HG03045 (cell line): ENCODE measurements at regions not wholly inside any gene's neighbourhood (a gene's known extent, or its start where the extent isn't known, plus 50 kb on each side); places are given as distances from the start of the nearest gene placed in this dataset.
"Not testable (repeated sequence)": the region's sequence is repeated elsewhere in the genome, so short reads cannot be mapped to it uniquely, and the experiment has no call there.

Experiments
- ATAC-seq: cut with Tn5 transposase; IDR thresholded peaks from one replicate; pipeline ENCODE4 v1.9.1; 2021; ENCODE audit warnings: mild to moderate bottlenecking, moderate library complexity; ENCODE audit not compliant: unreplicated experiment

- no peak for ATAC-seq
These were observed 422.7 kb upstream of the GRAMD2B start for GRCh38 chr5:126000507-126000906.

- ATAC-seq, result no peak
These were observed 420.8 kb upstream of the GRAMD2B start for GRCh38 chr5:126002222-126002897.

DNA sequence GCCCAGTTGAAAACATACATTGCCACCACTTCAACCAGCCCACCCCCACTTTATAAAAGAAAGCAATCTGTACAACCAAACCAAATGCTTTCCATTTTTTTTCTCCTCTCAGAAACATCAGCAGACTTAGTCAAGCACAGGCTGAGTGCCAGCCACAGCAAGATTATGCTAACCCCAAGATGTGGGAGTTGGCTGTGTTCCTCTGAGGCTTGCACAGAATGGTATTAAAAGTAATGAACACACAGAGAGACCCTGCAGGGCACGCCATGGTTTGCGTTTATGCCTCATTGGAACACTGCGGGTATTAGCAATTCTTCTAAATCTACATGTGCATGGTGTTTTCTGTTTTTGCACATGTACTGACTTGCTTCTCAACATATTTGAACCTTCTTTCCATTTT is 419.9 kb upstream of the GRAMD2B start:
- no peak for ATAC-seq

- ATAC-seq, result no peak
These were observed 418.6 kb upstream of the GRAMD2B start for GRCh38 chr5:126004636-126005035.

DNA sequence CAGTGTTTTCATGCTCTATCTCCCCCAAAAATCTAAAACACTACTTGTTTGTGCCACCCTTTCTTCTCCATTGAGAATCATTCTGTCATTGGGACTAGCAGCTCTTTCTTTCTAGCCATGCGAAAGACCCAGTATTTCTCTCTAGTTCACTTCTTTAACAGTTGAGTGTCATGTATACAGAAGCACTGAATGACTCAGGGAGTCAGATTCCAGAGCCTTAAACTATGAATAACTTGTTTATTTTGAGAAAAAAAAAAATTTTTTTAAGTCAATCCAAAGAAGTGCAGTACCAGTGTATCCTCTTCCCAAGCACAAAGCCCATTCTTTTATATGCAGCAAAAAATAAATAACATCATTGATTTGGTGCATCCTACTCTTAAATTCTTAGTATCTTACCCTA is 415.4 kb upstream of the GRAMD2B start:
- no peak for ATAC-seq

DNA sequence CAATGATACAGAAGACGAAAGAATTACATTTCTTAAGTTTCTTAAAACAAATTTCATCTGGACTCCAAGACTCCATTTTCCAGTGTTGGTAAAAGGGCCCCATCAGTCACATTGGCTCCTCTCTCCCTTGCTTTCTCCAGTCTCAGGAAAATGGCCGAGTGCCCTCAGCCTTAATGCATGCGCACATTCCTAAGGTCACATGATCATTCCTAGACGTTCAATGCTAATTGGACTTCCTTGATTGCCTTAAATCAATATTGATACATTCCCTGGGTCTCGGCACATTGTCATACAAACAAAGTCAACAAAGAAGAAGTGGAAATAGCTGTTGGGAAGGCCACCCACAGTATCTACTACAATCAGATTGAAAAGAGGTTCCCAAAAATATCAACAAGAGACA is 413.6 kb upstream of the GRAMD2B start:
- ATAC-seq, result no peak

DNA sequence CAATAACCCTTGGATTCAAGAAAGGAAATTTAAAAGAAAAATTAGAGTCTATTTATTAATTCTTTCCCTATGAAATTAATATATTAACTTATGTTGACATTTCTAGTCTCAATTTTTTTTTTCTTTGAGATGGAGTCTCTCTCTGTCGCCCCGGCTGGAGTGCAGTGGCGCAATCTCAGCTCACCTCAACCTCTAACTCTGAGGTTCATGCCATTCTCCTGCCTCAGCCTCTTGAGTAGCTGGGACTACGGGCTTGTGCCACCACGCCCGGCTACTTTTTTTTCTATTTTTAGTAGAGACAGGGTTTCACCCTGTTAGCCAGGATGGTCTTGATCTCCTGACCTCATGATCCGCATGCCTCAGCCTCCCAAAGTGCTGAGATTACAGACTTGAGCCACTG is 411.7 kb upstream of the GRAMD2B start:
- ATAC-seq, result not testable (repeated sequence)

DNA sequence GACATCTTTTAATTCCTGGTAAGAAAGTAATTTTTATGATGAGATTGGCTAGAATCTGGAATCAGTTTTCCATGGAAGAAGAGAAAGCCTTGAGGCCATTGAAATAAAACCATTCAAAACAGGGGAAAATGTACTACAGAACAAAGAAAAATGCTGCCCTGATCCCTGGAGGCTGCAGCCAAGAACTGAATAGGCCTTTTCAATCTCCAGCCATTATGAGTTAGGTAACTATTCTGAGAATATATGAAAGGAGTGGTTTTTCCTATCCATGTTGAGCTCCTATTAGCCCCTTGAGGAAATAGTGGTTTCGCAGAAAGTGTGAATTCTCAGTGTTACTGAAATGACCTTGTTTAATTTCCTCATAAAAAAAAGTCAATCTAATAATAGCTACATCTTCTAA is 408.5 kb upstream of the GRAMD2B start:
- no peak for ATAC-seq

DNA sequence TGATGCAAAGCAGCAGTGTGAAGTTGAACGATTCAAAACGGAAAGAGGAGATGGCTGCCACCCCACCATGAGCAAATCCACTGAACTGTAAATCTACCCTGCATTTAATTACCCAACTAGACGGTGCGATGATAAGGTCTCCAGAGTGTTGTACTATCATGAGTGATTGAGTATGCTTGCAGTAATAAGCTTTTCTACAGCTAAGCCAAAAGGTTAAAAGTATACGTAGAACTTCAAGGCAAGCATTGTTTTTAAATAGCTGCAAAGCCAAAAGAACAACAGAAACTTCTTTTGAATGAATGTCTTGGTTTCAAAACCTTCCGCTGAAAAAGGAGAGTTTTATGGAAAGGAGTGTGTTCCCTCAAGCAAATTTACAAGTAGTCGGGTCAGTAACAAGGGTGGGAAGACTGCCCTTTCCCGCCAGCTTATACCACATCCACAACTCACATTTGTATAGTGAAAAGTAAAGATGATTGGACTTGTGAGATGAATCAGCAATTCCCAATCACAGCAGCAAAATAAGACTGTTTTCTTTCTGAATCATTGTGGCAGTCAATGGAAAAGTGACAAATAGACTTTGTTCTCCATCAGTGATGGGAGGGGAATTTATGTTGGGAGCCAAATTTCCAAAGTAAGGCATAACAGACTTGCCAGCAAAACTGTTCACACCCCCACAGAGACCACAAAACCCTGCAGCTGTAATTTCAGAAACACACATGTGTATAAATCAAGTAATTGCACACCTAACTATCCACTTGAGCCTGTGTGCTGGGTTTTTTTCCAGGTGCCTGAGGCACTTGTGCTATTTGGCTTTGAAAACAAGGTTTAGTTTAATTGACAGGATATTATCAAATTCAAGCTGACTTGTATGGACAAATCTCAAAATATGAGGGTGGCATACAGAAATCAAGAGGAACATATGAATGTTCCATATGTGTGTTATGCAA is 407.7 kb upstream of the GRAMD2B start:
- no peak for ATAC-seq

GRCh38 chr5:126016256-126016655 is 407.0 kb upstream of the GRAMD2B start:
- ATAC-seq, result no peak

GRCh38 chr5:126017096-126017495 is 406.1 kb upstream of the GRAMD2B start:
- no peak for ATAC-seq

- ATAC-seq, result no peak
These were observed 402.4 kb upstream of the GRAMD2B start for GRCh38 chr5:126020770-126021169.

DNA sequence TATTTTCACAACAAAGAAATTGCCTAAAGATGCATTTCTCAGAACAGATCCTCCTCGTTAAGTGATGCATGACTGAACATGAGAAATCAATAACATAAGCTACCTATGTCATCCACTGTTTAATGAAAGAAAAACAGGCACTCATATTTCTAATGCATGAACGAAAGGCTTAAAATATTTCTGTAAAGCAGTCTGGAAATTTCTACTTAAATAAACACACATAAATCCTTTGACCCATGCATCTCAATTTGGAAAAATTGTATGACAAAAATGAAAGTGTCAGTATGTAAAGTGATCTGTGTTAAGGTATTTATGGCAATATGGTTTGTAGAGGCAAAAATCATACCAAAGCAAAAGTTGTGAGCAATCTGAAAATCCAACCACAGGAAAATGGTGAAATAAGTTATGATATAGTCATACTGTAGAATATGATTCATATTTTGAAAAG is 399.2 kb upstream of the GRAMD2B start:
- ATAC-seq, result no peak

DNA sequence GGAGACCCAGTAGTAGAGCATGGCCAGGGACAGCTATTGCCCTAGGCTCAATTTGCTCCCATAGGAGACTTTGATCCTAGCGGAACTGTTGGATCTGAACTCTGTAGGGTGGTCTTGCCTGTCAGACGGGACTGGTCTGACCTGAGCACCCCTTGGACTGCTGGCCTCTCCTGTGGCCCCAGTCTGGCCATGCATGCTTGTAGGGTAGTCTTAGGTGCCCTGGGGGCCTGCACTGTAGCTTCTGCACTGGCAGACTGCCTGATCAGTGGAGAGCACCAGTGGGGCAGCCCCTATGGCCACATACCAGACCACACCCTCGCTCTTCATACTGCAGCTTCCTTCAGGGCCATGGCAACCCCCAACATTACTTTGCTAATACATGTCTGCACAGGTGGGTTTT is 396.1 kb upstream of the GRAMD2B start:
- no peak for ATAC-seq

GRCh38 chr5:126027652-126028051 is 395.6 kb upstream of the GRAMD2B start:
- ATAC-seq, result no peak

GRCh38 chr5:126028336-126028735 is 394.9 kb upstream of the GRAMD2B start:
- ATAC-seq, result no peak

- ATAC-seq, result not testable (repeated sequence)
These were observed 393.9 kb upstream of the GRAMD2B start for GRCh38 chr5:126029282-126029681.

DNA sequence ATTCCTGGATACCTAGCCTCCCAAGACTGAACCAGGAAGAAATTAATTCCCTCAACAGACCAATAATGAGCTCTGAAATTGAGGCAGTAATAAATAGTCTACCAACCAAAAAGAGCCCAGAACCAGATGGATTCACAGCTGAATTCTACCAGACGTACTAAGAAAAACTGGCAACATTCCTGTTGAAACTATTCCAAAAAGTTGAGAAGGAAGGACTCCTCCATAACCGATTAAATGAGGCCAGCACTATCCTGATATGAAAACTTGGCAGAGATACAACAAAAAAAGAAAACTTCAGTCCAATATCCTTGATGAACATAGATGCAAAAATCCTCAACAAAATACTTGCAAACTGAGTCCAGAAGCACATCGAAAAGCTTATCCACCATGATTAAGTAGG is 392.5 kb upstream of the GRAMD2B start:
- no peak for ATAC-seq

DNA sequence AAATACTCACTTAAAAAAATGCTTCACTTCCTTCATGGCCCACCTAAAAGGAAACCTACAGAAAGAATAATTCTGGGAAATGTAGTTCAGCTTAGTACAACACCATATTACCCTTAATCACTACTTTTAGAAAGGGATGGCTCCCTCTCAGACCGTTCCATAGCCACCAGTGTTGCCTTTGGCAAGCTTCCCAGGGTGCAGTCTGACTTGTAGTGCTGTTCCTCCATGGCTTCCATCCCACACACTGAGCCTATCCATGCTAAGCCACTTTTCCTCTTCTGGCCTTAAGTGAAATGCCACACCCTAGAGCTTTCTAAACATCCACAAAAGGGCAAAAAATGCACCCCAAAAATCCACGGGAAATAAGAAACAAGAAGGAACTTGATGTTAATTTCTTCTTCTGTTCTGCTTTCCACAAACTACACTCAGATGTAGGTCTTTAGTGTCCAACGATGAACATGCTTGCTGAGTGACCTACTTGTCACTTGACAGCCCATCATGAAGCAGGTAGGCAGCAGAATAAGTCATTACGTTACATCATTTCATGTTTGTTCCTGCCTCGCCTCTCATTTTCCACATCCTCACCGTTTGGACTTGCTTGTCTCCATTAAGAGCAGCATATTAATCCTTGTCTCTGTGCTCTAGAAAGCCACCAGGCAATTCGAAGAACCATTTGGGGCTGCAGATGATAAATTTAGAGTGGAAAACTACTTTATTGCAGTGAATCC is 391.1 kb upstream of the GRAMD2B start:
- ATAC-seq, result no peak

GRCh38 chr5:126043688-126044087 is 379.5 kb upstream of the GRAMD2B start:
- ATAC-seq, result no peak

DNA sequence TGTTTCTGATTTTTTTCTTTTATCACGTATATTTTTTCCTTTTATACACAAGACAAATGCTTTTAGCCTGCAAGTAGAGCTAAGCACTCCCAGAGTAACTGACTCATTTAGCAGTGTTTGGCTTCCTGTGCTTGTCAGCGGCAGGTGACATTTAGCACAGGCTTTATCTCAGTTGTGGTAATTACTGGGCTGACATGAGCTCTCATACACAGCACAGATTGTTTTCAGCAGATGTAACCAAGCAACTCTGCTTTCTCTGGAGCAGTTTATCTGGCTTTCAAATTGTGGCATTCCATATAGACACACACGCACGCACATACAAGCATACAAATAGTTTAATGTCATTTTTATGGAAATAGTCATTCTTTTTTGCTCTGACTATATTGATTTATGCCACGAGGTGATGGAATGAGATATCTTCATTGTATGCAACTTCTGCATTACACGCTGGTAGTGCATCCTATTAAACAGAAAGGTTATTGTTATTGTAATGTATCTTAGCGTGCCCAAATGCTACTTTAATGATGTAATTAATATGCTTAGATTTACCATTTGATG is 379.0 kb upstream of the GRAMD2B start:
- ATAC-seq, result no peak
